GM23338 (cell line): ENCODE measurements at regions not wholly inside any gene's neighbourhood (a gene's known extent, or its start where the extent isn't known, plus 50 kb on each side); places are given as distances from the start of the nearest gene placed in this dataset.

ENCODE experiments used
- ATAC-seq: fragments of 200-7000 bp; cut with Tn5 transposase; 3 replicates; pipeline ENCODE4 v1.9.1; 2020
- DNase-seq: peaks from one replicate; pipeline ENCODE4 v3.0.0-alpha.2; 2015; ENCODE audit warnings: low spot score
- H2AFZ ChIP-seq: fragments of 200-600 bp; sonication (generic); 2 replicates; pipeline ENCODE4 v1.8.0; 2016; ENCODE audit warnings: antibody characterized with exemption, mild to moderate bottlenecking, moderate library complexity
- H3F3A ChIP-seq: fragments of 200-600 bp; sonication (generic); replicated peaks from 2 replicates; pipeline ENCODE4 v1.8.0; 2017; ENCODE audit warnings: antibody characterized with exemption, mixed run types, low read depth
- H3K27ac ChIP-seq: fragments of 200-600 bp; sonication (generic); 2 replicates; pipeline ENCODE4 v1.6.1; 2016; ENCODE audit warnings: low read depth
- H3K27me3 ChIP-seq: fragments of 200-600 bp; sonication (generic); 2 replicates; pipeline ENCODE4 v1.8.0; 2016; ENCODE audit warnings: mild to moderate bottlenecking, mixed run types, moderate library complexity; ENCODE audit not compliant: insufficient read depth
- H3K36me3 ChIP-seq: fragments of 200-600 bp; sonication (generic); 2 replicates; pipeline ENCODE4 v1.8.0; 2016; ENCODE audit warnings: mild to moderate bottlenecking; ENCODE audit not compliant: insufficient read depth
- H3K4me1 ChIP-seq: fragments of 200-600 bp; sonication (generic); 2 replicates; pipeline ENCODE4 v1.8.0; 2016; ENCODE audit warnings: mild to moderate bottlenecking, moderate library complexity; ENCODE audit not compliant: insufficient read depth
- H3K4me2 ChIP-seq: fragments of 200-600 bp; sonication (generic); 2 replicates; pipeline ENCODE4 v1.7.1; 2017; ENCODE audit warnings: mixed run types
- H3K4me3 ChIP-seq: fragments of 200-600 bp; sonication (generic); 2 replicates; pipeline ENCODE4 v1.6.1; 2016; ENCODE audit warnings: mixed run types
- H3K79me2 ChIP-seq: fragments of 200-600 bp; sonication (generic); replicated peaks from 2 replicates; pipeline ENCODE4 v1.8.0; 2017; ENCODE audit warnings: mild to moderate bottlenecking; ENCODE audit not compliant: insufficient read depth
- H3K9me2 ChIP-seq: fragments of 200-600 bp; sonication (generic); 2 replicates; pipeline ENCODE4 v1.8.0; 2017; ENCODE audit not compliant: insufficient read depth
- H4K20me1 ChIP-seq: fragments of 200-600 bp; sonication (generic); replicated peaks from 2 replicates; pipeline ENCODE4 v1.8.0; 2017; ENCODE audit warnings: mild to moderate bottlenecking; ENCODE audit not compliant: insufficient read depth
- H3K27ac Mint-ChIP-seq: 2 replicates; pipeline ENCODE4 v1.8.0; 2020; ENCODE audit warnings: inconsistent platforms, mild to moderate bottlenecking, moderate library complexity, mixed read lengths
- H3K27me3 Mint-ChIP-seq: 3 replicates; pipeline ENCODE4 v1.8.0; 2022; ENCODE audit warnings: low read depth, mild to moderate bottlenecking, moderate library complexity, mixed read lengths, inconsistent platforms; ENCODE audit not compliant: insufficient read depth, poor library complexity
- H3K36me3 Mint-ChIP-seq: 3 replicates; pipeline ENCODE4 v1.8.0; 2021; ENCODE audit warnings: low read depth, mild to moderate bottlenecking, inconsistent platforms, moderate library complexity, mixed read lengths
- H3K4me1 Mint-ChIP-seq: 3 replicates; pipeline ENCODE4 v1.8.0; 2020; ENCODE audit warnings: mild to moderate bottlenecking, inconsistent platforms, mixed read lengths
- H3K4me3 Mint-ChIP-seq: 3 replicates; pipeline ENCODE4 v1.8.0; 2021; ENCODE audit warnings: moderate library complexity, mild to moderate bottlenecking, inconsistent platforms, mixed read lengths
- H3K9me3 Mint-ChIP-seq: 3 replicates; pipeline ENCODE4 v1.8.0; 2020; ENCODE audit warnings: moderate library complexity, mild to moderate bottlenecking, inconsistent platforms, mixed read lengths
- CREB1 ChIP-seq: fragments of 250-450 bp; sonication (Bioruptor Pico); IDR thresholded peaks from 2 replicates; pipeline ENCODE4 v1.5.0; 2020; ENCODE audit warnings: low read depth, mild to moderate bottlenecking, moderate library complexity
- CTCF ChIP-seq, 2 experiments: fragments of 200-600 bp in 1 of 2; sonication (generic) in 1 of 2; conservative IDR thresholded peaks; 2 replicates each; pipeline versions ENCODE4 v1.5.1 to v1.6.1; 2016 to 2017; ENCODE audit warnings: antibody characterized with exemption in 2 of 2, low read depth in 2 of 2, mild to moderate bottlenecking in 2 of 2, moderate library complexity in 1 of 2
- EZH2 ChIP-seq: fragments of 200-600 bp; sonication (generic); IDR thresholded peaks from one replicate; pipeline ENCODE4 v1.8.0; 2017; ENCODE audit warnings: antibody characterized with exemption, mild to moderate bottlenecking, low read depth; ENCODE audit not compliant: unreplicated experiment
- EZH2phosphoT487 ChIP-seq: fragments of 200-600 bp; sonication (generic); IDR thresholded peaks from one replicate; pipeline ENCODE4 v1.8.1; 2018; ENCODE audit warnings: antibody characterized with exemption; ENCODE audit not compliant: unreplicated experiment
- JUNB ChIP-seq: IDR thresholded peaks from one replicate; pipeline ENCODE4 v1.6.1; 2016; ENCODE audit warnings: antibody characterized with exemption; ENCODE audit not compliant: unreplicated experiment
- NANOG ChIP-seq: IDR thresholded peaks from 2 replicates; pipeline ENCODE4 v1.6.1; 2016; ENCODE audit warnings: antibody characterized with exemption, borderline replicate concordance
- POLR2AphosphoS5 ChIP-seq: IDR thresholded peaks from 2 replicates; pipeline ENCODE4 v1.6.1; 2016; ENCODE audit warnings: antibody characterized with exemption, low read depth
- STAT1 ChIP-seq: IDR thresholded peaks from one replicate; pipeline ENCODE4 v1.6.1; 2016; ENCODE audit warnings: antibody characterized with exemption; ENCODE audit not compliant: unreplicated experiment
- ZNF114 ChIP-seq: fragments of 250-450 bp; sonication (Bioruptor Pico); IDR thresholded peaks from 2 replicates; pipeline ENCODE4 v1.5.0; 2020; ENCODE audit warnings: mild to moderate bottlenecking, moderate library complexity
- ZNF331 ChIP-seq: fragments of 250-450 bp; sonication (Bioruptor Pico); IDR thresholded peaks from 2 replicates; pipeline ENCODE4 v1.5.0; 2020; ENCODE audit warnings: low read depth, mild to moderate bottlenecking, moderate library complexity
- ZNF462 ChIP-seq: fragments of 250-450 bp; sonication (Bioruptor Pico); IDR thresholded peaks from 2 replicates; pipeline ENCODE4 v1.5.0; 2020; ENCODE audit warnings: mild to moderate bottlenecking, moderate library complexity
- TF ChIP-seq, protein P1 (sequence below): IDR thresholded peaks from 2 replicates; pipeline ENCODE4 v1.6.1; 2016; ENCODE audit warnings: antibody characterized with exemption
- TF ChIP-seq, protein P2 (sequence below): IDR thresholded peaks from one replicate; pipeline ENCODE4 v1.6.1; 2018; ENCODE audit warnings: antibody characterized with exemption; ENCODE audit not compliant: unreplicated experiment

DNA sequence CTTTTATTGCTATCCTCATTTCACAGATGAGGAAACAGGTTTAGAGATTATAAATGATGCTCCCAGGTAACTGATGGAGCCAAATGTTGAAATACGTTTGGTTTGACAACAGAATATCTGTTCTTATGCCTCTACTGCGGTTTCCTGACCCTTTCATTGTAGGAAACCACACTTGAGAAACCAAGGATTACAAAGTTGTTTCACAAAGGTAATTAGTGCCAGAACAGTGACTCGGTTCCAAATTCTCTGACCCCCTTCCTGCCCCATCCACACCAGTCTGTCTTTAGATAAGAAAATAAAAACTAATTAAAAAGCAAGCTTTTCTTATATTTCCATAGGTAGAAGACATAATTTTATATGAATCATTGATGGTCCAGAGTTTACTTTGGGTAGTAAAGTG is 393.7 kb upstream of the MBL2 start:
- ATAC-seq = no peak
- no peaks in the 10 kb centered on the region for H3K4me1 Mint-ChIP-seq
- H3K27ac ChIP-seq = no peak overlapping the region

More for the DNA sequence above, 393.7 kb upstream of the MBL2 start:
- Histone ChIP-seq H3K4me2 (no peak overlapping the region), H3K36me3 (no peaks in the 10 kb centered on the region), H3K4me1 (no peaks in the 10 kb centered on the region), H4K20me1 (no peaks in the 10 kb centered on the region), H3K9me2 (peaks cover 4% of the 10 kb centered on the region; the same call in 1 of the 2 replicates), H2AFZ (no peak overlapping the region), H3K79me2 (no peaks in the 10 kb centered on the region), H3F3A (no peaks in the 10 kb centered on the region), H3K27me3 (no peaks in the 10 kb centered on the region), H3K4me3 (no peak overlapping the region)
- no peaks in the 10 kb centered on the region; the same call in 2 of the 3 replicates for H3K36me3 Mint-ChIP-seq
- H3K27ac Mint-ChIP-seq = no peak overlapping the region
- no peaks in the 10 kb centered on the region for H3K27me3 Mint-ChIP-seq
- no peaks in the 10 kb centered on the region for H3K9me3 Mint-ChIP-seq
- TF ChIP-seq CTCF (conservative IDR thresholded peaks at IDR 0.05; ENCODE audit: low read depth in 2 of 2) (no peak), NANOG (no peak), ZNF114 (CRISPR knock-in tag) (no peak), ZNF462 (CRISPR knock-in tag) (no peak), EZH2 (no peak), CREB1 (CRISPR knock-in tag) (no peak), STAT1 (no peak), JUNB (no peak), POLR2AphosphoS5 (no peak), EZH2phosphoT487 (no peak), ZNF331 (CRISPR knock-in tag) (no peak)
- TF ChIP-seq, protein P1, sequence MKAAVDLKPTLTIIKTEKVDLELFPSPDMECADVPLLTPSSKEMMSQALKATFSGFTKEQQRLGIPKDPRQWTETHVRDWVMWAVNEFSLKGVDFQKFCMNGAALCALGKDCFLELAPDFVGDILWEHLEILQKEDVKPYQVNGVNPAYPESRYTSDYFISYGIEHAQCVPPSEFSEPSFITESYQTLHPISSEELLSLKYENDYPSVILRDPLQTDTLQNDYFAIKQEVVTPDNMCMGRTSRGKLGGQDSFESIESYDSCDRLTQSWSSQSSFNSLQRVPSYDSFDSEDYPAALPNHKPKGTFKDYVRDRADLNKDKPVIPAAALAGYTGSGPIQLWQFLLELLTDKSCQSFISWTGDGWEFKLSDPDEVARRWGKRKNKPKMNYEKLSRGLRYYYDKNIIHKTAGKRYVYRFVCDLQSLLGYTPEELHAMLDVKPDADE = no peak
- TF ChIP-seq, protein P2, sequence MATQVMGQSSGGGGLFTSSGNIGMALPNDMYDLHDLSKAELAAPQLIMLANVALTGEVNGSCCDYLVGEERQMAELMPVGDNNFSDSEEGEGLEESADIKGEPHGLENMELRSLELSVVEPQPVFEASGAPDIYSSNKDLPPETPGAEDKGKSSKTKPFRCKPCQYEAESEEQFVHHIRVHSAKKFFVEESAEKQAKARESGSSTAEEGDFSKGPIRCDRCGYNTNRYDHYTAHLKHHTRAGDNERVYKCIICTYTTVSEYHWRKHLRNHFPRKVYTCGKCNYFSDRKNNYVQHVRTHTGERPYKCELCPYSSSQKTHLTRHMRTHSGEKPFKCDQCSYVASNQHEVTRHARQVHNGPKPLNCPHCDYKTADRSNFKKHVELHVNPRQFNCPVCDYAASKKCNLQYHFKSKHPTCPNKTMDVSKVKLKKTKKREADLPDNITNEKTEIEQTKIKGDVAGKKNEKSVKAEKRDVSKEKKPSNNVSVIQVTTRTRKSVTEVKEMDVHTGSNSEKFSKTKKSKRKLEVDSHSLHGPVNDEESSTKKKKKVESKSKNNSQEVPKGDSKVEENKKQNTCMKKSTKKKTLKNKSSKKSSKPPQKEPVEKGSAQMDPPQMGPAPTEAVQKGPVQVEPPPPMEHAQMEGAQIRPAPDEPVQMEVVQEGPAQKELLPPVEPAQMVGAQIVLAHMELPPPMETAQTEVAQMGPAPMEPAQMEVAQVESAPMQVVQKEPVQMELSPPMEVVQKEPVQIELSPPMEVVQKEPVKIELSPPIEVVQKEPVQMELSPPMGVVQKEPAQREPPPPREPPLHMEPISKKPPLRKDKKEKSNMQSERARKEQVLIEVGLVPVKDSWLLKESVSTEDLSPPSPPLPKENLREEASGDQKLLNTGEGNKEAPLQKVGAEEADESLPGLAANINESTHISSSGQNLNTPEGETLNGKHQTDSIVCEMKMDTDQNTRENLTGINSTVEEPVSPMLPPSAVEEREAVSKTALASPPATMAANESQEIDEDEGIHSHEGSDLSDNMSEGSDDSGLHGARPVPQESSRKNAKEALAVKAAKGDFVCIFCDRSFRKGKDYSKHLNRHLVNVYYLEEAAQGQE = no peak
- no peak for DNase-seq
- no peak overlapping the region for H3K4me3 Mint-ChIP-seq
